T-cell (primary cell): ENCODE measurements at regions not wholly inside any gene's neighbourhood (a gene's known extent, or its start where the extent isn't known, plus 50 kb on each side); places are given as distances from the start of the nearest gene placed in this dataset.

Experiments
- ATAC-seq, 4 experiments: fragments of 200-7000 bp in 3 of 4; fragments of 150-1000 bp in 1 of 4; cut with Tn5 transposase; replicated peaks in 1 of 4; 1 replicate in 3 of 4; 2 replicates in 1 of 4; pipeline ENCODE4 v1.10.0; 2021; ENCODE audit warnings: moderate library complexity in 3 of 4, mild to moderate bottlenecking in 2 of 4, moderate number of reproducible peaks in 1 of 4
- CTCF ChIA-PET, 2 donors: fragments of 300-600 bp; sonication (Branson Sonifier 250); formaldehyde crosslinking; loops; one replicate each; lab custom pipeline; 2022; ENCODE audit warnings: antibody characterized with exemption in 2 of 2; lab: Charles Lee
- POLR2A ChIA-PET, 2 donors: fragments of 300-600 bp; sonication (Branson Sonifier 250); formaldehyde crosslinking; loops; one replicate each; lab custom pipeline; 2022; ENCODE audit warnings: antibody characterized with exemption in 2 of 2; lab: Charles Lee
- DNase-seq, 35 experiments: peaks; one replicate each; pipeline versions ENCODE4 v3.0.0 to v3.0.0-alpha.2; 2013 to 2023
- H3K27ac ChIP-seq: one replicate; pipeline ENCODE4 v1.5.1; 2013; ENCODE audit warnings: low read length
- H3K27me3 ChIP-seq, 2 experiments: replicated peaks in 1 of 2; 1 replicate in 1 of 2; 2 replicates in 1 of 2; pipeline versions ENCODE4 v1.6.1 to v1.7.0; 2013; ENCODE audit warnings: low read length in 1 of 2, mixed read lengths in 1 of 2; ENCODE audit not compliant: control insufficient read depth in 2 of 2, insufficient read depth in 2 of 2; ENCODE audit errors: extremely low read depth in 1 of 2
- H3K36me3 ChIP-seq, 2 donors: 1 replicate in 1 of 2; 2 replicates in 1 of 2; pipeline versions ENCODE4 v1.6.1 to v1.7.0; 2013; ENCODE audit warnings: low read length in 1 of 2; ENCODE audit not compliant: control insufficient read depth in 2 of 2, insufficient read depth in 1 of 2; ENCODE audit errors: extremely low read depth in 1 of 2
- H3K4me1 ChIP-seq, 2 experiments: 1 replicate in 1 of 2; 2 replicates in 1 of 2; pipeline versions ENCODE4 v1.6.1 to v1.7.0; 2013; ENCODE audit warnings: low read length in 2 of 2, mixed read lengths in 1 of 2; ENCODE audit not compliant: insufficient read depth in 2 of 2, control insufficient read depth in 1 of 2; ENCODE audit errors: extremely low read depth in 1 of 2
- H3K4me3 ChIP-seq, 2 donors: 1 replicate in 1 of 2; 2 replicates in 1 of 2; pipeline versions ENCODE4 v1.5.1 to v1.7.0; 2013; ENCODE audit warnings: mild to moderate bottlenecking in 2 of 2, low read length in 1 of 2, moderate library complexity in 1 of 2; ENCODE audit not compliant: control insufficient read depth in 1 of 2; ENCODE audit errors: extremely low read depth in 1 of 2
- H3K9me3 ChIP-seq: 2 replicates; pipeline ENCODE4 v1.7.0; 2013
- H3K27ac Mint-ChIP-seq, 2 donors: one replicate each; pipeline ENCODE4 v1.8.0; 2020 to 2021; ENCODE audit warnings: mild to moderate bottlenecking in 2 of 2, mixed read lengths in 2 of 2
- H3K27me3 Mint-ChIP-seq, 2 donors: one replicate each; pipeline ENCODE4 v1.8.0; 2021 to 2022; ENCODE audit warnings: mixed read lengths in 2 of 2
- H3K36me3 Mint-ChIP-seq: one replicate; pipeline ENCODE4 v1.8.0; 2021; ENCODE audit warnings: mixed read lengths
- H3K4me1 Mint-ChIP-seq, 3 donors: one replicate each; pipeline ENCODE4 v1.8.0; 2020 to 2022; ENCODE audit warnings: mixed read lengths in 3 of 3, mild to moderate bottlenecking in 1 of 3
- H3K4me3 Mint-ChIP-seq, 3 donors: one replicate each; pipeline ENCODE4 v1.8.0; 2020 to 2022; ENCODE audit warnings: mild to moderate bottlenecking in 3 of 3, mixed read lengths in 3 of 3, moderate library complexity in 3 of 3
- H3K9me3 Mint-ChIP-seq, 3 donors: one replicate each; pipeline ENCODE4 v1.8.0; 2020 to 2022; ENCODE audit warnings: mixed read lengths in 3 of 3
- WGBS: methylation state at CpG from one replicate; pipeline ENCODE4 v1.1.5; 2013; ENCODE audit warnings: missing lambda C conversion rate; ENCODE audit not compliant: insufficient coverage; 5-methylcytosine and 5-hydroxymethylcytosine counted together

- Mint-ChIP-seq H3K36me3 (no peaks in the 10 kb centered on the region), H3K9me3 (peaks cover 0 to 3% (median 0%) of the 10 kb centered on the region in 3 donors), H3K4me3 (no peak overlapping the region), H3K27ac (no peak overlapping the region), H3K4me1 (peaks cover 4 to 7% (median 5%) of the 10 kb centered on the region in 3 donors), H3K27me3 (no peaks in the 10 kb centered on the region)
- Histone ChIP-seq H3K27me3 (no peaks in the 10 kb centered on the region), H3K36me3 (no peaks in the 10 kb centered on the region), H3K4me3 (no peak overlapping the region), H3K9me3 (no peaks in the 10 kb centered on the region), H3K27ac (no peak overlapping the region), H3K4me1 (peaks cover 0 to 8% of the 10 kb centered on the region in 2 experiments)
- ChIA-PET POLR2A (no interaction called here), CTCF (no interaction called here)
- DNase-seq (no peak), ATAC-seq (no peak)
- WGBS, result no CpG with 5 or more reads among the region's 1 CpG
These were observed 162.9 kb upstream of the FGGY start for GRCh38 chr1:59133997-59134396.

GRCh38 chr1:59135761-59136255 is 161.1 kb upstream of the FGGY start:
- Mint-ChIP-seq H3K4me3 (no peak overlapping the region), H3K9me3 (peaks cover 0 to 3% (median 0%) of the 10 kb centered on the region in 3 donors), H3K4me1 (peaks cover 4 to 7% (median 5%) of the 10 kb centered on the region in 3 donors), H3K27me3 (peaks cover 0 to 2% of the 10 kb centered on the region in 2 donors), H3K27ac (no peak overlapping the region), H3K36me3 (no peaks in the 10 kb centered on the region)
- ATAC-seq, result no peak
- no CpG with 5 or more reads among the region's 1 CpG for WGBS
- Histone ChIP-seq H3K27me3 (no peaks in the 10 kb centered on the region), H3K4me3 (no peak overlapping the region), H3K27ac (no peak overlapping the region), H3K9me3 (no peaks in the 10 kb centered on the region), H3K4me1 (peaks cover 0 to 8% of the 10 kb centered on the region in 2 experiments), H3K36me3 (no peaks in the 10 kb centered on the region)
- ChIA-PET POLR2A (no interaction called here), CTCF (no interaction called here)
- DNase-seq, result no peak

GRCh38 chr1:59136541-59137275 is 160.2 kb upstream of the FGGY start:
- CTCF ChIA-PET, result no interaction called here
- no peaks in the 10 kb centered on the region for H3K27me3 ChIP-seq
- no peak overlapping the region for H3K27ac ChIP-seq
- H3K4me1 ChIP-seq, result peaks cover 0 to 8% of the 10 kb centered on the region in 2 experiments
- DNase-seq (no peak), ATAC-seq (no peak)
- Mint-ChIP-seq H3K27ac (no peak overlapping the region), H3K4me3 (no peak overlapping the region), H3K27me3 (peaks cover 0 to 2% of the 10 kb centered on the region in 2 donors), H3K36me3 (no peaks in the 10 kb centered on the region), H3K9me3 (peaks cover 0 to 3% (median 0%) of the 10 kb centered on the region in 3 donors), H3K4me1 (peaks cover 4 to 7% (median 5%) of the 10 kb centered on the region in 3 donors)
- no peaks in the 10 kb centered on the region for H3K9me3 ChIP-seq
- H3K4me3 ChIP-seq, result no peak overlapping the region
- H3K36me3 ChIP-seq, result no peaks in the 10 kb centered on the region
- 93% methylated on average over 2 of the region's 8 CpGs for WGBS
- POLR2A ChIA-PET, result no interaction called here

- Mint-ChIP-seq H3K4me3 (no peak overlapping the region), H3K9me3 (peaks cover 0 to 3% (median 0%) of the 10 kb centered on the region in 3 donors), H3K27ac (no peak overlapping the region), H3K27me3 (peaks cover 0 to 2% of the 10 kb centered on the region in 2 donors), H3K36me3 (no peaks in the 10 kb centered on the region), H3K4me1 (peaks cover 4 to 7% (median 5%) of the 10 kb centered on the region in 3 donors)
- Histone ChIP-seq H3K27me3 (no peaks in the 10 kb centered on the region), H3K4me3 (no peak overlapping the region), H3K4me1 (peaks cover 0 to 8% of the 10 kb centered on the region in 2 experiments), H3K36me3 (no peaks in the 10 kb centered on the region), H3K9me3 (no peaks in the 10 kb centered on the region), H3K27ac (no peak overlapping the region)
- DNase-seq (no peak), ATAC-seq (no peak)
- CTCF ChIA-PET, result no interaction called here
- WGBS, result no CpG with 5 or more reads among the region's 3 CpGs
- POLR2A ChIA-PET, result no interaction called here
These were observed 159.6 kb upstream of the FGGY start for GRCh38 chr1:59137276-59137615.

GRCh38 chr1:59137968-59138367 is 158.9 kb upstream of the FGGY start:
- no peak for ATAC-seq
- 100% methylated on average over 1 of the region's 4 CpGs for WGBS

GRCh38 chr1:59138402-59138801 is 158.5 kb upstream of the FGGY start:
- H3K27me3 ChIP-seq, result no peaks in the 10 kb centered on the region
- DNase-seq (no peak), ATAC-seq (no peak)
- peaks cover 0 to 2% of the 10 kb centered on the region in 2 donors for H3K27me3 Mint-ChIP-seq
- ChIA-PET POLR2A (interaction anchor here in 1 of 2 donors (0.7 kb wide), 1 partner anchor 19 kb away, joined by 3 read pairs; no protein-coding TSS in a partner anchor), CTCF (interaction anchor here in 1 of 2 donors (0.7 kb wide), 1 partner anchor 120 kb away, joined by 6 read pairs; no protein-coding TSS in a partner anchor)
- H3K9me3 Mint-ChIP-seq, result peaks cover 0 to 3% (median 0%) of the 10 kb centered on the region in 3 donors
- no peaks in the 10 kb centered on the region for H3K36me3 Mint-ChIP-seq
- H3K4me3 ChIP-seq, result no peak overlapping the region
- H3K27ac ChIP-seq, result no peak overlapping the region
- no peaks in the 10 kb centered on the region for H3K9me3 ChIP-seq
- H3K4me1 Mint-ChIP-seq, result peaks cover 5 to 15% (median 13%) of the 10 kb centered on the region in 3 donors
- H3K4me1 ChIP-seq, result peaks cover 0 to 8% of the 10 kb centered on the region in 2 experiments
- H3K36me3 ChIP-seq, result no peaks in the 10 kb centered on the region
- no peak overlapping the region for H3K4me3 Mint-ChIP-seq
- no CpG with 5 or more reads among the region's 5 CpGs for WGBS
- no peak overlapping the region for H3K27ac Mint-ChIP-seq

More at GRCh38 chr1:59137968-59138367, 158.9 kb upstream of the FGGY start:
- CTCF ChIA-PET, result no interaction called here
- Mint-ChIP-seq H3K27ac (no peak overlapping the region), H3K36me3 (no peaks in the 10 kb centered on the region), H3K9me3 (peaks cover 0 to 3% (median 0%) of the 10 kb centered on the region in 3 donors), H3K4me1 (peaks cover 5 to 13% (median 11%) of the 10 kb centered on the region in 3 donors), H3K4me3 (no peak overlapping the region), H3K27me3 (peaks cover 0 to 2% of the 10 kb centered on the region in 2 donors)
- DNase-seq, result no peak
- Histone ChIP-seq H3K27ac (no peak overlapping the region), H3K4me1 (peaks cover 0 to 8% of the 10 kb centered on the region in 2 experiments), H3K36me3 (no peaks in the 10 kb centered on the region), H3K27me3 (no peaks in the 10 kb centered on the region), H3K9me3 (no peaks in the 10 kb centered on the region), H3K4me3 (no peak overlapping the region)
- POLR2A ChIA-PET, result no interaction called here
